ENCODE measurements at regions not wholly inside any gene's neighbourhood (a gene's known extent, or its start where the extent isn't known, plus 50 kb on each side); places are given as distances from the start of the nearest gene placed in this dataset.

DNA sequence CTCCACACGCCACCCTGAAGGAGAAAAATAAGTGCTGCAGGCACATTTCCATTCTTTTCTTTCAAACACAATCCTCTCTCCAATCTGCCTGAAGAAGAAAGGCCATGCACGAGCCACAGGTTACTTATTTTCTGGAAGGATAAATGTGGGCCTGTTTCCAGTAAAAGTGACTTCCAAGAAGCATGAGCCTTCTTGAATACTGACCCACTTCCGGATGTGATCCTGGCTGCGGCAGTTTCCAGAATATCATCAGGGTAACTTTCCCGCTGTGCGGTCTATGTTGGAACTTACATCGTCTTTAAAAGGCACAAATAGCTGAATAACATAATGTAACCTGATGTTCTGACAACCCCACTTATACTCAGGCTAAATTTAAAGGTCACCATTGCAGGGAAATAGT is 66.3 kb upstream of the TAPT1 start:
- Histone ChIP-seq H3F3A (ENCODE audit: insufficient read depth, low read length) (no peaks in the 10 kb centered on the region), H3K4me2 (ENCODE audit: low read depth, low read length) (no peak overlapping the region), H4K20me1 (ENCODE audit: insufficient read depth, low read length) (no peaks in the 10 kb centered on the region), H3K9me3 (replicated peaks; ENCODE audit: insufficient read depth, low read length) (no peaks in the 10 kb centered on the region), H3K9me2 (replicated peaks; ENCODE audit: insufficient read depth, low read length) (no peaks in the 10 kb centered on the region), H3K79me2 (ENCODE audit: low read length) (no peaks in the 10 kb centered on the region), H3K27me3 (replicated peaks; ENCODE audit: insufficient read depth, low read length) (no peaks in the 10 kb centered on the region), H3K9ac (ENCODE audit: low read length) (no peak overlapping the region), H3K36me3 (replicated peaks; ENCODE audit: insufficient read depth, low read length) (no peaks in the 10 kb centered on the region), H3K4me3 (ENCODE audit: low read length) (no peak overlapping the region), H2AFZ (ENCODE audit: low read length) (no peak overlapping the region), H3K4me1 (ENCODE audit: low read length) (no peaks in the 10 kb centered on the region), H3K27ac (ENCODE audit: low read length) (no peak overlapping the region)
- TF ChIP-seq EZH2 (optimal IDR thresholded peaks at IDR 0.05; ENCODE audit: low read depth, low read length) (no peak), EZH2phosphoT487 (IDR thresholded peaks at IDR 0.05; ENCODE audit: low read length) (no peak)
- TF ChIP-seq, protein P1, sequence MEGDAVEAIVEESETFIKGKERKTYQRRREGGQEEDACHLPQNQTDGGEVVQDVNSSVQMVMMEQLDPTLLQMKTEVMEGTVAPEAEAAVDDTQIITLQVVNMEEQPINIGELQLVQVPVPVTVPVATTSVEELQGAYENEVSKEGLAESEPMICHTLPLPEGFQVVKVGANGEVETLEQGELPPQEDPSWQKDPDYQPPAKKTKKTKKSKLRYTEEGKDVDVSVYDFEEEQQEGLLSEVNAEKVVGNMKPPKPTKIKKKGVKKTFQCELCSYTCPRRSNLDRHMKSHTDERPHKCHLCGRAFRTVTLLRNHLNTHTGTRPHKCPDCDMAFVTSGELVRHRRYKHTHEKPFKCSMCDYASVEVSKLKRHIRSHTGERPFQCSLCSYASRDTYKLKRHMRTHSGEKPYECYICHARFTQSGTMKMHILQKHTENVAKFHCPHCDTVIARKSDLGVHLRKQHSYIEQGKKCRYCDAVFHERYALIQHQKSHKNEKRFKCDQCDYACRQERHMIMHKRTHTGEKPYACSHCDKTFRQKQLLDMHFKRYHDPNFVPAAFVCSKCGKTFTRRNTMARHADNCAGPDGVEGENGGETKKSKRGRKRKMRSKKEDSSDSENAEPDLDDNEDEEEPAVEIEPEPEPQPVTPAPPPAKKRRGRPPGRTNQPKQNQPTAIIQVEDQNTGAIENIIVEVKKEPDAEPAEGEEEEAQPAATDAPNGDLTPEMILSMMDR (IDR thresholded peaks at IDR 0.05; ENCODE audit: low read length) = no peak
- DNase-seq = no peak

DNA sequence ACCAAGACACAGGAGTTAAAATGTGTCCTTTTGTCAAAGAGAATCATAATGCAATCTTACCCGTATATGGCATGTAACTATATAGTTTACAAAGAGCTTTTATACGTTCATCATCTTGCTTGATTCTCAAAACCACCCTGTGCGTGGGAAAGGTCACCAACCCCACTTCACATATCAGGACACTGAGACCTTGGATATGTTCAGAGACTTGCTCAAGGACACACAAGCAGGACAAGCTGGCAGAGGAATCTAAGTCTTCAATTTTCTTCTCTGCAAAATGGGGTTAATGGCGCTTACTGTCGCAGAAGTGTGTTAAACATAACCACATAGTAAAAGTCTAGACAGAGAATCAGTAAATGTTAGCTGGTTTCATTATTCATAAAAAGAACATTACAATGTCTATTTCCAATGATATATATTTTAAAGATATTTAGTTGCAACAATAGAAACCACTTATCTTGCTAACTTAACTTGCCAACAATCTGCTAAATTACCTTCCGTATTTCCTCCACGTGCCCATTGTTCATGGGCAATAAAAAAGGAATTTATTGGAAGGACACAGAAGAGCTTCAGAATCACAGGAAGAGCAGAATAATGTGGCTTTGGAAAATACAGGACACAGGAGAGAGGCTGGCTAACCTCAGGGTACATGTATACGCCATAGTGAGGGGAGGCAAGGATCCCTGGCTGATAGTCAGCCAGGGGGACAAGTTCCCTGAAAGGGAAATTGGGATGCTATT is 64.6 kb upstream of the TAPT1 start:
- Histone ChIP-seq H3K9ac (ENCODE audit: low read length) (no peak overlapping the region), H3K4me2 (ENCODE audit: low read depth, low read length) (no peak overlapping the region), H2AFZ (ENCODE audit: low read length) (no peak overlapping the region), H3K27me3 (replicated peaks; ENCODE audit: insufficient read depth, low read length) (no peaks in the 10 kb centered on the region), H3K27ac (ENCODE audit: low read length) (no peak overlapping the region), H3K79me2 (ENCODE audit: low read length) (no peaks in the 10 kb centered on the region), H3K4me1 (ENCODE audit: low read length) (no peaks in the 10 kb centered on the region), H3K9me3 (replicated peaks; ENCODE audit: insufficient read depth, low read length) (no peaks in the 10 kb centered on the region), H3K4me3 (ENCODE audit: low read length) (no peak overlapping the region), H3F3A (ENCODE audit: insufficient read depth, low read length) (no peaks in the 10 kb centered on the region), H3K36me3 (replicated peaks; ENCODE audit: insufficient read depth, low read length) (no peaks in the 10 kb centered on the region), H4K20me1 (ENCODE audit: insufficient read depth, low read length) (no peaks in the 10 kb centered on the region), H3K9me2 (replicated peaks; ENCODE audit: insufficient read depth, low read length) (no peaks in the 10 kb centered on the region)
- no peak for DNase-seq
- TF ChIP-seq EZH2 (optimal IDR thresholded peaks at IDR 0.05; ENCODE audit: low read depth, low read length) = no peak
- TF ChIP-seq, protein P1 (IDR thresholded peaks at IDR 0.05; ENCODE audit: low read length) = no peak
- TF ChIP-seq EZH2phosphoT487 (IDR thresholded peaks at IDR 0.05; ENCODE audit: low read length) = no peak

DNA sequence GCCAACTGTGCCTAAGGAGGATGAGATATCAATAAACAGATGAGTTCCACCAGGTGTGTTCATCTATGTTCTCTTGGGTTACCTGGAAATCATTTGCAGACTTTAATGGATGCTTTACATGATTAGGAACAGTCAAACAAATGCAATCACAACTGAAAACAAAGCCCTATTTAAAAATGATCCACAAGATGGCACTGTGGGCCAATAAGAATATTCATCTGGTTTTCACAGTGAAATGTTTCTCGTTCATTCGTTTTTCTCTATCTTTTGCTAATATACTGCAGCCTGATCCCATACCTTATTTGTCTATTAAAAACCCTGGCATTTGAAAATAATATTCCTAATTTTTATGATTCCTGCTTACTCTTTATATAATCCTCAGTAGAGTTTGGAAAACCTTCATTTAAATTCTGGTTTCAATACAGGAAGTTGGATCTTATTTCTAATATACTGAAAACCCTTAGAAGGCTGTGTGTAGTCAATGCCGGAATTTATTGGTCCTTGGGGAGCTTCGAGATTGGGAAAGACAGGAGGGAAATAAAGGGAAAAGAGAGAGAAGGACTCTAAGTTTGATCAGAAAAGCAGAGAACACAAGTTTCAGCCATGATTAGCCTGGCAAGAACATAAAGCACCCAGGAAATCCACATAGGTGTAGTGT is 63.8 kb upstream of the TAPT1 start:
- H3K27ac ChIP-seq (ENCODE audit: low read length) = no peak overlapping the region
- H3K9ac ChIP-seq (ENCODE audit: low read length) = no peak overlapping the region
- no peaks in the 10 kb centered on the region for H3K9me3 ChIP-seq (replicated peaks; ENCODE audit: insufficient read depth, low read length)
- H3K9me2 ChIP-seq (replicated peaks; ENCODE audit: insufficient read depth, low read length) = no peaks in the 10 kb centered on the region
- TF ChIP-seq EZH2 (optimal IDR thresholded peaks at IDR 0.05; ENCODE audit: low read depth, low read length) = no peak
- TF ChIP-seq, protein P1 (IDR thresholded peaks at IDR 0.05; ENCODE audit: low read length) = peak; percentile 64
- H3K27me3 ChIP-seq (replicated peaks; ENCODE audit: insufficient read depth, low read length) = no peaks in the 10 kb centered on the region
- DNase-seq = peak; percentile 24
- H3K4me1 ChIP-seq (ENCODE audit: low read length) = no peaks in the 10 kb centered on the region
- H3K4me3 ChIP-seq (ENCODE audit: low read length) = no peak overlapping the region
- H3K4me2 ChIP-seq (ENCODE audit: low read depth, low read length) = 0 out of 2 replicates have a peak overlapping the region, but pooled peaks have one; percentile 5
- H3K36me3 ChIP-seq (replicated peaks; ENCODE audit: insufficient read depth, low read length) = no peaks in the 10 kb centered on the region
- no peaks in the 10 kb centered on the region for H4K20me1 ChIP-seq (ENCODE audit: insufficient read depth, low read length)
- no peaks in the 10 kb centered on the region for H3K79me2 ChIP-seq (ENCODE audit: low read length)
- peak overlapping the region; percentile 40; the same call in 1 of the 2 replicates for H2AFZ ChIP-seq (ENCODE audit: low read length)
- no peaks in the 10 kb centered on the region for H3F3A ChIP-seq (ENCODE audit: insufficient read depth, low read length)

All from MM.1S (cell line).